Aorta (tissue), 5 donors: ENCODE measurements at regions not wholly inside any gene's neighbourhood (a gene's known extent, or its start where the extent isn't known, plus 50 kb on each side); places are given as distances from the start of the nearest gene placed in this dataset.

Source experiments
- ATAC-seq: fragments of 200-7000 bp; cut with Tn5 transposase; one replicate; pipeline ENCODE4 v1.9.1; 2022; ENCODE audit warnings: moderate library complexity; ENCODE audit not compliant: low FRiP score
- DNase-seq, 2 donors: peaks; one replicate each; pipeline ENCODE4 v3.0.0-alpha.2; 2020
- H3K27ac ChIP-seq, 2 donors: one replicate each; pipeline ENCODE4 v1.5.1; 2013; ENCODE audit warnings: low read length in 2 of 2, mild to moderate bottlenecking in 2 of 2, moderate library complexity in 2 of 2, control low read depth in 1 of 2, inconsistent platforms in 1 of 2, low read depth in 1 of 2
- H3K27me3 ChIP-seq, 2 donors: one replicate each; pipeline ENCODE4 v1.6.1; 2013; ENCODE audit warnings: control low read depth in 1 of 2, low read length in 1 of 2, mild to moderate bottlenecking in 1 of 2, moderate library complexity in 1 of 2; ENCODE audit not compliant: insufficient read depth in 2 of 2, control insufficient read depth in 1 of 2
- H3K36me3 ChIP-seq, 2 donors: one replicate each; pipeline ENCODE4 v1.6.1; 2013; ENCODE audit warnings: control low read depth in 1 of 2, low read length in 1 of 2, mild to moderate bottlenecking in 1 of 2; ENCODE audit not compliant: insufficient read depth in 2 of 2, control insufficient read depth in 1 of 2
- H3K4me1 ChIP-seq, 2 donors: one replicate each; pipeline ENCODE4 v1.6.1; 2013; ENCODE audit warnings: low read length in 2 of 2, control low read depth in 1 of 2, mild to moderate bottlenecking in 1 of 2, moderate library complexity in 1 of 2; ENCODE audit not compliant: insufficient read depth in 2 of 2, control insufficient read depth in 1 of 2
- H3K4me3 ChIP-seq, 2 donors: one replicate each; pipeline ENCODE4 v1.5.1; 2013; ENCODE audit warnings: low read length in 2 of 2, control low read depth in 1 of 2, mild to moderate bottlenecking in 1 of 2
- H3K9me3 ChIP-seq: one replicate; pipeline ENCODE4 v1.6.1; 2013; ENCODE audit warnings: mild to moderate bottlenecking, low read length; ENCODE audit not compliant: control insufficient read depth
- WGBS, 2 donors: extraction: QIAGEN DNeasy Blood & Tissue Kit; methylation state at CpG; one replicate each; pipeline ENCODE4 v1.1.7; 2013; 5-methylcytosine and 5-hydroxymethylcytosine counted together
- intact Hi-C, 2 donors: fragments of 100-400 bp; cut with DNase I; formaldehyde crosslinking; loops; one replicate each; pipeline versions ENCODE4 v1.14.2 to v1.15.0; 2022
- donor health status: healthy with polysubstance abuse.
- donor health status: Bipolar disorder and iron deficiency.
- donor health status: DM: no; HTN: no; CAD: no.
- donor health status: DM: no; HTN: no; CAD: no.
- donor health status: DM: yes; HTN: yes; CAD: no.

DNA sequence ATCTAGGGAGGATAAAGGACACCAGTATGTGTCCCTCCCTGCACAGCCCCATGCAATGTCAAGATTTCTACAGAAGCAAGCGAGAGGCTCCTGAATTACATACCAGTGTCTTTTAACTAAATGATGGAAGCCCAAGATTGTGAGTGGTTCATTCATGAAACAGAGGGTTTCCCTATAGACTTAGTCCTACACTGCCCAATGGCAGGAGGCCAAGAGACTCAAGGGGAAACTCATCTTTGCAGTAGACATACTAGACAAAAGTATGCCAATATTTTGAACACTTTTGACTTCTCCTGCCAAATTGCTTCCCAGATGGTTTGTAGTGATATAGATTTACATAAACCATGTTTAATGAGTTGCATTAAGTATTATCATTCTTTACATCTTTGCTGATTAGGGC is 557.2 kb upstream of the JAG1 start:
- peaks cover 0 to 4% of the 10 kb centered on the region in 2 donors for H3K4me1 ChIP-seq
- ATAC-seq (no peak), DNase-seq (no peak)
- no peak overlapping the region for H3K27ac ChIP-seq
- H3K27me3 ChIP-seq = no peaks in the 10 kb centered on the region
- no peak overlapping the region for H3K4me3 ChIP-seq
- 96 to 99% methylated on average over 1 of the region's 1 CpG for WGBS, 2 donors
- intact Hi-C loops = no loop called here
- no peaks in the 10 kb centered on the region for H3K9me3 ChIP-seq
- H3K36me3 ChIP-seq = no peaks in the 10 kb centered on the region

DNA sequence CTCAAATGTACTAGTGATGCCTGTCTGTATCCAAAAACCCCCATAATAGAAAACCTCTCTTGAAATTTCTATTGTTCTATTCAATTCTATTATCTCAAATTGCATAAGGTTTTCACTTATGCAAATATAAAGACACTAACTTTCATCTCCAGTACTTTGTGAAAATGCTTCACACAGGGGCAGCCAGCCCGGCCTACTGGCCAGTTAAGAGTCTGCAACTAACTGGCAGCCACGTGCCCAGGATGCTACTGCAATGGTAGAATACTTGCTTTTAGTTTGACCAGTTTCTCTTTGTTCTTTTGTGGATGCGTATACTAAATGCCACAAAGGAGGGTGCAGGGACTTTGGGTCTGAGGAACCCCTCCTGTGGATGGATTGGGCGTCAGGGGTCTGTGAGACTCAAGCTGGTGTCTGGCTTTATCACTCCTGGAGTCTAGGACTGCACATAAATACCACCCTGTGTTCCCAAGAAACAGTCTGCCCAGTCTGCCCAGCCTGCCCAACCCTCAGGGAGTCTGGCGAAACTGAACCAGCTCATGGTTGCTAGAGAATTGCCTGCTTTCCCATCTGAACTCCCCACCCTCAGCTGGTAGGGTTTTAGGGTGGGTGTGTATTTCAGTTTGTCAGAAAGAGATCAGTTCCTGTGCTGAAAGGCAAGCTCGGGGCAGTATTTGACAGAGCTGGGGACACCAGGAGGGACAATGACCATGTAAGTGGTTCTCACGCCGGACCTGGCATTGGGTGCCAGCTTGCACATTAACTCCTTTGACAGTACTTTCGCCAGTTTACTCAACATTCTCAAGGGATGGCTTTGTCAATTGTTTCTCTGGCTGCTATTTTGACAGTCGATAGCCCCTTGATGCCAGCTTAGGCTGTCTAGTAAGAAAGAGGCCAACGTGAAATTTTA is 558.2 kb upstream of the JAG1 start:
- intact Hi-C loops = no loop called here
- Histone ChIP-seq H3K27me3 (no peaks in the 10 kb centered on the region), H3K9me3 (no peaks in the 10 kb centered on the region), H3K4me3 (no peak overlapping the region), H3K27ac (no peak overlapping the region), H3K4me1 (peaks cover 0 to 4% of the 10 kb centered on the region in 2 donors), H3K36me3 (no peaks in the 10 kb centered on the region)
- WGBS, 2 donors = 94 to 96% methylated on average over 11 of the region's 11 CpGs
- ATAC-seq (no peak), DNase-seq (no peak)

DNA sequence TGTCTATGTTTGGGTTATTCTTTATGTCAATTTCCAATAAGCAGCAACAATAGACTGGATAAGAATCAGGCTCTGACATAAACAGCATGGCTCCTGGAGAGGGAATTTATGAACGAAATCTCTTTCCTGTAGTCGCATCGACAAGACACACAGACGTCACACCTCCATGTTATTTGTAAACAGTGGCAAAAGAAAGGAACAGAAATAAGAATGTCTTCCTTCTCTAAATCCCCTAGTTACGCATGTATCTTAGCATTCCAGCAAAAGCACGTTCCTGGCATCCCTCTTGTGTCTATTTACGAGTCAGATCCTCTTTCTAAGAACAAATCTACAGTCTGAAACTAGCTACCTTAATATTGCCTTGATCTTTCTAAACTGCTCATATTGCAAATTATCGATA is 559.1 kb upstream of the JAG1 start:
- no peaks in the 10 kb centered on the region for H3K36me3 ChIP-seq
- DNase-seq (no peak), ATAC-seq (no peak)
- 90 to 92% methylated on average over 8 of the region's 8 CpGs for WGBS, 2 donors
- H3K4me3 ChIP-seq = no peak overlapping the region
- no peaks in the 10 kb centered on the region for H3K27me3 ChIP-seq
- intact Hi-C loops = no loop called here
- no peaks in the 10 kb centered on the region for H3K9me3 ChIP-seq
- H3K4me1 ChIP-seq = peaks cover 0 to 4% of the 10 kb centered on the region in 2 donors
- no peak overlapping the region for H3K27ac ChIP-seq

GRCh38 chr20:11234181-11234580 is 560.4 kb upstream of the JAG1 start:
- H3K4me1 ChIP-seq = peaks cover 0 to 3% of the 10 kb centered on the region in 2 donors
- H3K27me3 ChIP-seq = no peaks in the 10 kb centered on the region
- no peaks in the 10 kb centered on the region for H3K9me3 ChIP-seq
- H3K36me3 ChIP-seq = no peaks in the 10 kb centered on the region
- H3K27ac ChIP-seq = no peak overlapping the region
- intact Hi-C loops = no loop called here
- no peak overlapping the region for H3K4me3 ChIP-seq
- WGBS, 2 donors = 16 to 18% methylated on average over 1 of the region's 1 CpG
- no peak for ATAC-seq
- no peak for DNase-seq

DNA sequence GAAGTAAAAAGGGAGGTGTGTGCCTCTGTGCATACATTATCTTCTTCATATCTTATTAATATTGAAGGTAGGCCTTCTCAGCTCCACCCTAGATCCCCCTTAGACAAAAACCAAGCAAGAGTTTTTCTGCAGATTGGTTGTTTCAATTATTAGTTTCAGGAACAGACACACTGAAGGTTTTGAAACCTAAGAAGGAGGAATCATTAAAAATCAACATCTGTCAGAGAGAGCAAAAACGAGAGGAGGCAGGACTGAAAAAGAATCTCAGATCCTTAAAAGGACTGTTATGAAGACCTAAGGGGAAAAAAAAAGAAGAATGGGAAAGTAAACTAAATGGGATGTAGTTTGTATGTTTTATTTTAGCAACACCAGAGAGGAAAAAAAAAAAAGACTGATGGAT is 560.8 kb upstream of the JAG1 start:
- H3K27ac ChIP-seq = no peak overlapping the region

DNA sequence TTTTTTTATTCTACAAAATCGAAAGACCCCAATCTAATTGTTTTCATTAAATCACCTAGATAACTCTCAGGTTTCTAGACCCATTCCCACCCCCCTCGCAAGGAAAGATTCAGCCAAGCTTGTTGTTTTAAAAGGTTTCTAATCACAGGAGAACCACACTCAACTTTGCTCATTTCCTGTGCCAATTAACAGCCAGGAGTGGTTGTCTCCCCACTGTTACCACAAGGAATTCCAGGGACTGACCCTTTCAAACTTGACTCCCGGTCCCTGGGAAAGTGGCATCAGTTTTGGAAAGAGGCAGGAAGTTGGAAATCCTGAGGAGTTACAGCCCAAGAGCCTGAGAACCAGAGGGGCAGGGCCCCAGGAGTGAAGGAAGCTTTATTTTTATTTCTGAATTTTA is 561.3 kb upstream of the JAG1 start:
- Histone ChIP-seq H3K27ac (peak overlapping the region; percentile 20 to 61), H3K9me3 (no peaks in the 10 kb centered on the region), H3K4me3 (no peak overlapping the region), H3K27me3 (no peaks in the 10 kb centered on the region), H3K36me3 (no peaks in the 10 kb centered on the region), H3K4me1 (no peaks in the 10 kb centered on the region)
- WGBS, 2 donors = 21 to 28% methylated on average over 3 of the region's 3 CpGs
- intact Hi-C loops = no loop called here
- ATAC-seq (no peak), DNase-seq (no peak)

More for the DNA sequence above, 560.8 kb upstream of the JAG1 start:
- Histone ChIP-seq H3K4me1 (peaks cover 0 to 3% of the 10 kb centered on the region in 2 donors), H3K4me3 (no peak overlapping the region), H3K27me3 (no peaks in the 10 kb centered on the region), H3K9me3 (no peaks in the 10 kb centered on the region), H3K36me3 (no peaks in the 10 kb centered on the region)
- no peak for ATAC-seq
- WGBS, 2 donors = 0 to 2% methylated on average over 1 of the region's 1 CpG
- intact Hi-C loops = no loop called here
- DNase-seq = no peak

DNA sequence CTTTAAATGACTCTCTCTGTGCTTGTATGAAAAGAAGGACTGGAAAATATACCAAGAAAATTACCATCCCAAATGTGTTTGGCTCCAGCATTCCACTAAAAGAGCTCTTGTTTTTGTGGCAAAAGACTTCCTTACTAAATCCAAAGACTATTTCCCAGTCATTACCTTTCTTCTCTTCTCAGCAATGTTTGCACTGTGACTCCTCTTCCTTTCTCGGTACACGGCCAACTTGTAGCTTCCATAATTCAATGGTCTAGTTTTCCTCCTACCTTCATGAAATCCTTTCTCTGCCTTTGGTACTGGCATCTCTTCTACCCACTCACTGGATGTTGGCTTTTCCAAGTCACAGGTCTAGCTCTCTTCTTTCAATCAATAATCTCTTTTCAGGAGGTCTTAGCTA is 568.5 kb upstream of the JAG1 start:
- Histone ChIP-seq H3K4me3 (no peak overlapping the region), H3K9me3 (no peaks in the 10 kb centered on the region), H3K27me3 (no peaks in the 10 kb centered on the region), H3K4me1 (no peaks in the 10 kb centered on the region), H3K27ac (no peak overlapping the region), H3K36me3 (no peaks in the 10 kb centered on the region)
- DNase-seq = no peak
- intact Hi-C loops = no loop called here
- 98 to 100% methylated on average over 2 of the region's 2 CpGs for WGBS, 2 donors
- ATAC-seq = no peak

GRCh38 chr20:11245431-11245830 is 571.6 kb upstream of the JAG1 start:
- intact Hi-C loops = no loop called here

DNA sequence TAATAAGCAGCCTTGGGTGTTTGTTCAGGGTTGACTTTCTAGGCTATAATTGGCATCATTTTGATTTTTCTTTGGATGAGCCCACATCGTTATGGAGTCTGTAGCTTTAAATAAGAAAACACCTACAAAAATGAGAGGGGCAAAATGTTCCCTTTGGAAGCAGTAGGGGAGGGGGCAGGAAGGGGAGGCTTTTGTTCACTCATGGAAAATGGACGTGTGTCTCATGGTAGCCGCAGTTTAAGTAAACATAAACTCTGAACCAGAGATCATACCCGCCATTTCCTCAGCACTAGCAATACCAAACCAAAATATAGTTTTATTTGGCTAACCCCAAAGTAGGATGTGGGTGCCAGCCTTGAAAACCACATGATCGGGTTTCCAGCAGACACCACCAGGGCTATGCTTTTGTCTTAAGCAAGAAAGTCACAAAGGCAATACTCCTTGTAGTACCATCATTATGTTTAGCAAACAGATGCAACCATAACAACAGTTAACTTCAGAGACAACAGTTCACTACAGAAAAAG is 572.5 kb upstream of the JAG1 start:
- DNase-seq = no peak
- WGBS, 2 donors = 86 to 88% methylated on average over 5 of the region's 5 CpGs
- no peaks in the 10 kb centered on the region for H3K9me3 ChIP-seq
- H3K27me3 ChIP-seq = no peaks in the 10 kb centered on the region
- H3K27ac ChIP-seq = no peak overlapping the region
- H3K4me1 ChIP-seq = no peaks in the 10 kb centered on the region
- H3K4me3 ChIP-seq = no peak overlapping the region
- intact Hi-C loops = no loop called here
- no peak for ATAC-seq
- H3K36me3 ChIP-seq = no peaks in the 10 kb centered on the region

More at GRCh38 chr20:11245431-11245830, 571.6 kb upstream of the JAG1 start:
- no peak for ATAC-seq
- Histone ChIP-seq H3K27ac (no peak overlapping the region), H3K9me3 (no peaks in the 10 kb centered on the region), H3K4me1 (no peaks in the 10 kb centered on the region), H3K36me3 (no peaks in the 10 kb centered on the region), H3K27me3 (no peaks in the 10 kb centered on the region), H3K4me3 (no peak overlapping the region)
- DNase-seq = no peak
